Type B pancreatic cell (in vitro differentiated cells): ENCODE measurements at regions not wholly inside any gene's neighbourhood (a gene's known extent, or its start where the extent isn't known, plus 50 kb on each side); places are given as distances from the start of the nearest gene placed in this dataset.

Experiments
- DNase-seq: peaks from one replicate; pipeline ENCODE4 v3.0.0; 2021; ENCODE audit warnings: mixed read lengths; ENCODE audit not compliant: unreplicated experiment; ENCODE audit errors: extremely low spot score
- H3K27ac Mint-ChIP-seq: 2 replicates; pipeline ENCODE4 v1.8.0; 2021; ENCODE audit warnings: mild to moderate bottlenecking, mixed read lengths
- H3K27me3 Mint-ChIP-seq: 2 replicates; pipeline ENCODE4 v1.8.0; 2021; ENCODE audit warnings: mixed read lengths
- H3K36me3 Mint-ChIP-seq: 2 replicates; pipeline ENCODE4 v1.8.0; 2021; ENCODE audit warnings: mixed read lengths
- H3K4me1 Mint-ChIP-seq: one replicate; pipeline ENCODE4 v1.8.0; 2021; ENCODE audit warnings: mixed read lengths; ENCODE audit not compliant: unreplicated experiment
- H3K4me3 Mint-ChIP-seq: 2 replicates; pipeline ENCODE4 v1.8.0; 2021; ENCODE audit warnings: mild to moderate bottlenecking, mixed read lengths
- H3K9me3 Mint-ChIP-seq: 2 replicates; pipeline ENCODE4 v1.8.0; 2021; ENCODE audit warnings: mixed read lengths
- CTCF ChIP-seq: fragments of 200-600 bp; sonication (generic); conservative IDR thresholded peaks from 2 replicates; pipeline ENCODE4 v1.5.0; 2021; ENCODE audit warnings: antibody characterized with exemption, mild to moderate bottlenecking

DNA sequence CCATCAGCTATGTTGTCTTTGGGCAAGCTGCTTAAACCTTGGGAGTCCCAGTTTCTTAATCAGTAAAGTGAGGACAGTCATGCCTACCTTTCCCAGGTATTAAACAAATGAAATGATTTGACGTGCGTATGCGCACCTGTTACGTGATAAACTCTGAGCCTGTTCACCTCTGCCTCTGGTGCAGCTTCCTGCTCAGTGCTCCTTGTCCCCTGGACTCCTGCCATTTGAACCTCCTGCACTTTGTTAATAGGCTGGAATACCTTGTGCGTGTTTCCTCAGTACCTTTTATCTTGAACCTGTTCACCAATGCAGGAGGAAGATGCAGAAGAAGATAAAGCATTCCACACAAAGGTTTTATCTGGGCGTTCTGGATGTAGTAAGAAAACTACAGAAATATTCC lies 211.9 kb downstream of the CEP135 start:
- no peaks in the 10 kb centered on the region for H3K36me3 Mint-ChIP-seq
- H3K4me1 Mint-ChIP-seq, result peaks cover 8% of the 10 kb centered on the region
- no peak overlapping the region for H3K4me3 Mint-ChIP-seq
- H3K27me3 Mint-ChIP-seq, result no peaks in the 10 kb centered on the region
- H3K9me3 Mint-ChIP-seq, result no peaks in the 10 kb centered on the region
- no peak for TF ChIP-seq CTCF
- H3K27ac Mint-ChIP-seq, result no peak overlapping the region
- DNase-seq, result no peak

- Mint-ChIP-seq H3K4me3 (no peak overlapping the region), H3K27ac (peak overlapping the region; percentile 7), H3K9me3 (no peaks in the 10 kb centered on the region), H3K4me1 (peaks cover 9% of the 10 kb centered on the region), H3K27me3 (no peaks in the 10 kb centered on the region), H3K36me3 (no peaks in the 10 kb centered on the region)
- no peak for DNase-seq
- TF ChIP-seq CTCF, result no peak
Measured at GRCh38 chr4:56158483-56158882, 209.7 kb downstream of the CEP135 start.

DNA sequence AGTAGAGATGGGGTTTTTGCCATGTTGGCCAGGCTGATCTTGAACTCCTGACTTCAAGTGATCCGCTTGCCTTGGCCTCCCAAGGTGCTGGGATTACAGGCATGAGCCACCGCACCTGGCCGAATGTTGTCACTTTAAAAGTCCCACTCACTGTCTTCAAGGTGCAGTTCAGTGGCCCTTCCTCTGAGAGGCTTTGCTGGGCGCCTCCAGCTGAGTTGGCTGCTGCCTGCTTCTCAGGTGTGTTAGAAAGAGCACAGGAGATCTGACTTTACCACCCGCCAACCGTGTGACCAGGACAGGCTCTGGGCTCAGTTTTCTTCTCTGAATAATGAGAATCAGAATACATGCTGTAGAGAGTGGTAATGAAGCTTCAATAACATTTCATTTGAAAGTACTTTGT lies 207.4 kb downstream of the CEP135 start:
- H3K27me3 Mint-ChIP-seq, result no peaks in the 10 kb centered on the region
- H3K9me3 Mint-ChIP-seq, result no peaks in the 10 kb centered on the region
- H3K27ac Mint-ChIP-seq, result no peak overlapping the region
- no peak for TF ChIP-seq CTCF
- H3K36me3 Mint-ChIP-seq, result no peaks in the 10 kb centered on the region
- H3K4me3 Mint-ChIP-seq, result no peak overlapping the region
- H3K4me1 Mint-ChIP-seq, result peaks cover 11% of the 10 kb centered on the region
- no peak for DNase-seq

- H3K9me3 Mint-ChIP-seq, result no peaks in the 10 kb centered on the region
- TF ChIP-seq CTCF, result no peak
- H3K27me3 Mint-ChIP-seq, result no peaks in the 10 kb centered on the region
- H3K4me3 Mint-ChIP-seq, result no peak overlapping the region
- H3K27ac Mint-ChIP-seq, result no peak overlapping the region
- DNase-seq, result no peak
- peaks cover 11% of the 10 kb centered on the region for H3K4me1 Mint-ChIP-seq
- no peaks in the 10 kb centered on the region for H3K36me3 Mint-ChIP-seq
Measured at GRCh38 chr4:56155432-56155831, 206.7 kb downstream of the CEP135 start.

- H3K36me3 Mint-ChIP-seq, result peaks cover 3% of the 10 kb centered on the region
- H3K4me3 Mint-ChIP-seq, result no peak overlapping the region
- no peaks in the 10 kb centered on the region for H3K9me3 Mint-ChIP-seq
- DNase-seq, result no peak
- H3K27me3 Mint-ChIP-seq, result no peaks in the 10 kb centered on the region
- TF ChIP-seq CTCF, result no peak
- H3K4me1 Mint-ChIP-seq, result peaks cover 22% of the 10 kb centered on the region
- no peak overlapping the region for H3K27ac Mint-ChIP-seq
Measured at GRCh38 chr4:56149591-56149990, 200.8 kb downstream of the CEP135 start.

DNA sequence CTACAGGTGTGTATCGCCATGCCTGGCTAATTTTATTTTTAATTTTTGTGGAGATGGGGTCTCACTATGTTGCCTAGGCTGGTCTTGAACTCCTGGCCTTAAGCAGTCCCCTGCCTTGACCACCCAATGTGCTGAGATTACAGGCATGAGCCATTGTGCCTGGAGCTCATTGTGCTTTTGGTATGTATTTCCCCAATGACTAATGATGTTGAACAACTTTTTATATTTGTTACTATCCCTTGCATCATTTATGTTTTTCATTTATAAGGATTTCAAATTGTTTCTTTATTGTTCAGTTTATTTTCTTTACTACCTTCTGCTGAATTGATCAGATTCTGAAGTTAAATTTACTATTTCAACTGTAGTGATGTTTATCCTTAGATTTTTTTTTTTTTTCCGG lies 199.7 kb downstream of the CEP135 start:
- no peak for DNase-seq
- Mint-ChIP-seq H3K9me3 (no peaks in the 10 kb centered on the region), H3K4me1 (peaks cover 21% of the 10 kb centered on the region), H3K27me3 (no peaks in the 10 kb centered on the region), H3K36me3 (peaks cover 3% of the 10 kb centered on the region), H3K27ac (no peak overlapping the region), H3K4me3 (no peak overlapping the region)
- TF ChIP-seq CTCF, result no peak
